ENCODE measurements at regions not wholly inside any gene's neighbourhood (a gene's known extent, or its start where the extent isn't known, plus 50 kb on each side); places are given as distances from the start of the nearest gene placed in this dataset.

- no peak for DNase-seq
- no peaks in the 10 kb centered on the region for H3K36me3 ChIP-seq
- no peak overlapping the region for H3K27ac ChIP-seq
- intact Hi-C loops (cut with DNase I), result no loop called here
- H3K4me1 ChIP-seq (ENCODE audit: insufficient read depth), result no peaks in the 10 kb centered on the region
- TF ChIP-seq CTCF (IDR thresholded peaks at IDR 0.05), result no peak
- TF ChIP-seq EP300 (IDR thresholded peaks at IDR 0.05), result no peak
- TF ChIP-seq POLR2A (IDR thresholded peaks at IDR 0.05), result no peak
- no peaks in the 10 kb centered on the region for H3K27me3 ChIP-seq
- WGBS, 3 donors, result 74 to 89% (median 79%) methylated on average over 6 of the region's 6 CpGs
- H3K4me3 ChIP-seq, result no peak overlapping the region
- no peaks in the 10 kb centered on the region for H3K9me3 ChIP-seq
Observed at GRCh38 chr6:155687645-155688044, 232.0 kb upstream of the NOX3 start.

GRCh38 chr6:155684416-155685196 is 229.0 kb upstream of the NOX3 start:
- 80 to 83% (median 83%) methylated on average over 5 of the region's 5 CpGs for WGBS, 3 donors
- Histone ChIP-seq H3K36me3 (no peaks in the 10 kb centered on the region), H3K27me3 (no peaks in the 10 kb centered on the region), H3K4me1 (ENCODE audit: insufficient read depth) (no peaks in the 10 kb centered on the region), H3K27ac (no peak overlapping the region), H3K4me3 (no peak overlapping the region), H3K9me3 (no peaks in the 10 kb centered on the region)
- TF ChIP-seq CTCF (IDR thresholded peaks at IDR 0.05) (no peak), POLR2A (IDR thresholded peaks at IDR 0.05) (no peak), EP300 (IDR thresholded peaks at IDR 0.05) (no peak)
- intact Hi-C loops (cut with DNase I), result no loop called here
- DNase-seq, result no peak

- H3K9me3 ChIP-seq, result no peaks in the 10 kb centered on the region
- intact Hi-C loops (cut with DNase I), result no loop called here
Observed at GRCh38 chr6:155678361-155678760, 222.7 kb upstream of the NOX3 start.

GRCh38 chr6:155676346-155676745 is 220.7 kb upstream of the NOX3 start:
- Histone ChIP-seq H3K27me3 (no peaks in the 10 kb centered on the region), H3K4me1 (ENCODE audit: insufficient read depth) (no peaks in the 10 kb centered on the region), H3K27ac (no peak overlapping the region), H3K36me3 (no peaks in the 10 kb centered on the region), H3K9me3 (no peaks in the 10 kb centered on the region), H3K4me3 (no peak overlapping the region)
- DNase-seq, result no peak
- WGBS, 3 donors, result 68 to 85% (median 80%) methylated on average over 2 of the region's 2 CpGs
- TF ChIP-seq EP300 (IDR thresholded peaks at IDR 0.05), result no peak
- TF ChIP-seq POLR2A (IDR thresholded peaks at IDR 0.05), result no peak
- intact Hi-C loops (cut with DNase I), result no loop called here

More at GRCh38 chr6:155678361-155678760, 222.7 kb upstream of the NOX3 start:
- no peak for TF ChIP-seq POLR2A (IDR thresholded peaks at IDR 0.05)
- TF ChIP-seq EP300 (IDR thresholded peaks at IDR 0.05), result no peak
- no peak for TF ChIP-seq CTCF (IDR thresholded peaks at IDR 0.05)
- 12 to 39% (median 14%) methylated on average over 3 of the region's 3 CpGs for WGBS, 3 donors
- DNase-seq, result no peak
- no peak overlapping the region for H3K27ac ChIP-seq
- H3K27me3 ChIP-seq, result no peaks in the 10 kb centered on the region
- H3K4me3 ChIP-seq, result no peak overlapping the region
- no peaks in the 10 kb centered on the region for H3K4me1 ChIP-seq (ENCODE audit: insufficient read depth)
- no peaks in the 10 kb centered on the region for H3K36me3 ChIP-seq

GRCh38 chr6:155670655-155671054 is 215.0 kb upstream of the NOX3 start:
- H3K9me3 ChIP-seq, result no peaks in the 10 kb centered on the region
- TF ChIP-seq POLR2A (IDR thresholded peaks at IDR 0.05), result no peak
- TF ChIP-seq EP300 (IDR thresholded peaks at IDR 0.05), result no peak
- no peak for TF ChIP-seq CTCF (IDR thresholded peaks at IDR 0.05)
- WGBS, 3 donors, result 90 to 92% (median 91%) methylated on average over 2 of the region's 2 CpGs
- no peaks in the 10 kb centered on the region for H3K4me1 ChIP-seq (ENCODE audit: insufficient read depth)
- no peak for DNase-seq
- no peaks in the 10 kb centered on the region for H3K36me3 ChIP-seq
- no peak overlapping the region for H3K27ac ChIP-seq
- H3K27me3 ChIP-seq, result no peaks in the 10 kb centered on the region
- no peak overlapping the region for H3K4me3 ChIP-seq
- intact Hi-C loops (cut with DNase I), result no loop called here
